Uterus (tissue), 3 donors: ENCODE measurements at regions not wholly inside any gene's neighbourhood (a gene's known extent, or its start where the extent isn't known, plus 50 kb on each side); places are given as distances from the start of the nearest gene placed in this dataset.
A peak's percentile ranks its signal among the peaks of the same experiment; 100 is the strongest.

Experiments used
- DNase-seq, 2 donors: peaks; one replicate each; pipeline ENCODE4 v3.0.0-alpha.2; 2019 to 2020
- H3K27ac ChIP-seq, 2 donors: fragments of 200-600 bp; sonication (generic); 1 replicate in 1 of 2; 2 replicates in 1 of 2; pipeline ENCODE4 v1.5.1; 2016 to 2018
- H3K27me3 ChIP-seq, 2 donors: fragments of 200-600 bp; sonication (generic); one replicate each; pipeline ENCODE4 v1.5.1; 2018 to 2019; ENCODE audit warnings: control low read depth in 1 of 2
- H3K36me3 ChIP-seq, 2 donors: fragments of 200-600 bp; sonication (generic); one replicate each; pipeline ENCODE4 v1.5.1; 2019; ENCODE audit warnings: control low read depth in 1 of 2
- H3K4me1 ChIP-seq, 2 donors: fragments of 200-600 bp; sonication (generic); one replicate each; pipeline ENCODE4 v1.5.1; 2018 to 2019; ENCODE audit warnings: control low read depth in 1 of 2
- H3K4me3 ChIP-seq, 2 donors: fragments of 200-600 bp; sonication (generic); 1 replicate in 1 of 2; 2 replicates in 1 of 2; pipeline ENCODE4 v1.5.1; 2018 to 2019; ENCODE audit warnings: mild to moderate bottlenecking in 1 of 2
- H3K9me3 ChIP-seq, 2 donors: fragments of 200-600 bp; sonication (generic); one replicate each; pipeline ENCODE4 v1.5.1; 2019; ENCODE audit warnings: control low read depth in 1 of 2
- POLR2A ChIP-seq, 2 donors: fragments of 450-650 bp; IDR thresholded peaks; one replicate each; pipeline ENCODE4 v1.6.1; 2016; ENCODE audit warnings: antibody characterized with exemption in 2 of 2, mild to moderate bottlenecking in 1 of 2, moderate library complexity in 1 of 2
- intact Hi-C: fragments of 100-400 bp; cut with DNase I; formaldehyde crosslinking; loops from one replicate; pipeline ENCODE4 v1.15.1; 2023; ENCODE audit warnings: low total_unique reads
- TF ChIP-seq, protein P1 (sequence below), 4 experiments: fragments of 200-600 bp in 2 of 4; fragments of 450-650 bp in 2 of 4; sonication (generic) in 2 of 4; IDR thresholded peaks; one replicate each; pipeline ENCODE4 v1.5.1; 2016 to 2019; ENCODE audit warnings: antibody characterized with exemption in 4 of 4, mild to moderate bottlenecking in 2 of 4, moderate library complexity in 1 of 4
- donor health status: DM: yes; HTN: yes; CAD: no.

DNA sequence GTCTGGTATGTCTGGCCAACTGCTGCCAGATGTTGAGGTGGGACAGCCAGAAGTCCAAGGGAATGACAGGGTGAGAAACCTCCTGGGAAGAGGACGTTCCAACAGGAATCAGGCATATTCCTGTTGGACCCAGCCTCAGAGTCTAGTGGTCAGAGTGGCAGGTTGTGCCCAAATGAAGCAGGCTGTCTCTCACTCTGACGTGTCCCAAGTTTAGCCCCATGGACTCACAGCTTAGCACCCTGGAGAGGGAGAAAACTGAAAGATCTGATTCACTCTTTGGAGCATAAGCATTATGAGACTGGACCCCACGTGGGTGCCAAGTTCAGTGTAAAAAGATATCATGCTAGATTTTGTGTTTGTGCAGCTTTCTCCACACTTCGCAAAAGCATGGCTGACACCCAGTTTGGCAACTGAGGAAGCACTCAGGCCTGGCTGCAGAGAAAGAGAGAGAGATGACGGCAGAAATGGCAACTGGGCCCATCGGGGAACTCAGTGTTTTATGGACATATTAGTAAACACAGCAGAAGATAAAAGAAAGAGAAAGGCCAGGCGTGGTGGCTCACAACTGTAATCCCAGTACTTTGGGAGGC is 88.2 kb upstream of the LMCD1 start:
- Histone ChIP-seq H3K36me3 (no peaks in the 10 kb centered on the region), H3K9me3 (no peaks in the 10 kb centered on the region), H3K27me3 (no peaks in the 10 kb centered on the region), H3K4me1 (no peaks in the 10 kb centered on the region), H3K27ac (no peak overlapping the region), H3K4me3 (no peak overlapping the region)
- intact Hi-C loops = no loop called here
- TF ChIP-seq, protein P1, sequence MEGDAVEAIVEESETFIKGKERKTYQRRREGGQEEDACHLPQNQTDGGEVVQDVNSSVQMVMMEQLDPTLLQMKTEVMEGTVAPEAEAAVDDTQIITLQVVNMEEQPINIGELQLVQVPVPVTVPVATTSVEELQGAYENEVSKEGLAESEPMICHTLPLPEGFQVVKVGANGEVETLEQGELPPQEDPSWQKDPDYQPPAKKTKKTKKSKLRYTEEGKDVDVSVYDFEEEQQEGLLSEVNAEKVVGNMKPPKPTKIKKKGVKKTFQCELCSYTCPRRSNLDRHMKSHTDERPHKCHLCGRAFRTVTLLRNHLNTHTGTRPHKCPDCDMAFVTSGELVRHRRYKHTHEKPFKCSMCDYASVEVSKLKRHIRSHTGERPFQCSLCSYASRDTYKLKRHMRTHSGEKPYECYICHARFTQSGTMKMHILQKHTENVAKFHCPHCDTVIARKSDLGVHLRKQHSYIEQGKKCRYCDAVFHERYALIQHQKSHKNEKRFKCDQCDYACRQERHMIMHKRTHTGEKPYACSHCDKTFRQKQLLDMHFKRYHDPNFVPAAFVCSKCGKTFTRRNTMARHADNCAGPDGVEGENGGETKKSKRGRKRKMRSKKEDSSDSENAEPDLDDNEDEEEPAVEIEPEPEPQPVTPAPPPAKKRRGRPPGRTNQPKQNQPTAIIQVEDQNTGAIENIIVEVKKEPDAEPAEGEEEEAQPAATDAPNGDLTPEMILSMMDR (IDR thresholded peaks at IDR 0.05) = no peak
- no peak for TF ChIP-seq POLR2A (IDR thresholded peaks at IDR 0.05)
- DNase-seq = no peak

DNA sequence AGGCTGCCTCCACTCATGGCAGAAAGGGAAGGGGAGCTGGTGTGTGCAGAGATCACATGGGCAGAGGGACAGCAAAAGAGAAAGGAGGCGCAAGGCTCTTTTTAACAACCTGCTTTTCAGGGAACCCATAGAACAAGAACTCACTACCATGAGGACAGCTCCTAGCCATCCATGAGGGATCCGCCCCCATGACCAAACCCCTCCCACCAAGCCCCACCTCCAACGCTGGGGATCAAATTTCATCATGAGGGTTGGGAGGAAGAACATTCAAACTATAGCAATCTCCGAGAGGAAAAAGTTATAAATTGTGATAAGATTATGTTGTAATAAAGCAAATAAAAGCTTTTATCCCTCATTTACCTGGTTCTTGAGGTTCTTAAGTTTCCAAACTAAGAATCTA is 84.7 kb upstream of the LMCD1 start:
- intact Hi-C loops = no loop called here

DNA sequence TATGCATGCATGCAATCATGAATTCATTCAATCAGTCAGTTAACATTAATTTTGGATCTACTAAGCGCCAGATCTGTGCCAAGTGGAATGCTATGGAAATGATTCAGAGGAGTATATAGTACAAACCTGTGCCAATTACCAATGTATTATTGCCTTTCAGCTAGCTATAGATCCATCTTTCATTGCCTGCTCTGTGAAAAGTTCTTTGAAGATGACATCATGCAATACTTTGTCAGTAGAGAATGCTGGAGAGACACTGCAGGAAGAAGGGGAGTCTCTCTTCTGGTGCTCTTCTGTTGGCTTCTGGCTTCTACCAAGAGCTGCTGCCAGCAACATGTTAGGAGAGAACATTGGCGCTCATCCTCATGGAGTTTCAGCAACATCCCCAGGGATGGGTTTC is 81.0 kb upstream of the LMCD1 start:
- Histone ChIP-seq H3K27ac (no peak overlapping the region), H3K36me3 (no peaks in the 10 kb centered on the region), H3K4me1 (no peaks in the 10 kb centered on the region), H3K27me3 (no peaks in the 10 kb centered on the region), H3K9me3 (no peaks in the 10 kb centered on the region), H3K4me3 (no peak overlapping the region)
- intact Hi-C loops = no loop called here
- no peak for TF ChIP-seq POLR2A (IDR thresholded peaks at IDR 0.05)
- TF ChIP-seq, protein P1 (IDR thresholded peaks at IDR 0.05) = no peak
- no peak for DNase-seq

More for the DNA sequence above, 84.7 kb upstream of the LMCD1 start:
- H3K27ac ChIP-seq = no peak overlapping the region
- H3K36me3 ChIP-seq = no peaks in the 10 kb centered on the region
- TF ChIP-seq, protein P1 (IDR thresholded peaks at IDR 0.05) = no peak
- DNase-seq = peak in 1 of 2 donors; percentile 28
- no peak overlapping the region for H3K4me3 ChIP-seq
- H3K9me3 ChIP-seq = no peaks in the 10 kb centered on the region
- H3K4me1 ChIP-seq = no peaks in the 10 kb centered on the region
- H3K27me3 ChIP-seq = no peaks in the 10 kb centered on the region

DNA sequence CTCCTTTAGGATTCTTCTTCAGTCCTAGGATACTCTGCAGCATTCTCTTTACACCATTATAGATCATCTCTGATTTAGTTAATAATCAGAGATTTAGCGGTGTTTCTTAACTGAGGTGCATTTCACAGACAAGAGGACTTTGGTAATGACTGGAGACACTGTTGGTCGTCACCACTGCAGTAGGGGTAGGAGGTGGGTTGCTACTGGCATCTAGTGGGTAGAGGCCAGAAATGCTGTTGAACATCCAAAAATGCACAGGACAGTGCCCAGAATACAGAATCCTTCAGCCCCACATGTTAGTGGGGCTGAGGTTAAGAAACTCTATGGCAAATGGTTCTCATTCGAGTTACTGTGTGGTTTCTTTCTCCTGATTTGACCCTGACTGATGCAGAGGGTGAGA is 80.4 kb upstream of the LMCD1 start:
- H3K4me1 ChIP-seq = no peaks in the 10 kb centered on the region
- intact Hi-C loops = no loop called here
- no peak overlapping the region for H3K4me3 ChIP-seq
- no peak overlapping the region for H3K27ac ChIP-seq
- DNase-seq = no peak
- H3K9me3 ChIP-seq = no peaks in the 10 kb centered on the region
- no peak for TF ChIP-seq POLR2A (IDR thresholded peaks at IDR 0.05)
- TF ChIP-seq, protein P1 (IDR thresholded peaks at IDR 0.05) = no peak
- no peaks in the 10 kb centered on the region for H3K27me3 ChIP-seq
- no peaks in the 10 kb centered on the region for H3K36me3 ChIP-seq

DNA sequence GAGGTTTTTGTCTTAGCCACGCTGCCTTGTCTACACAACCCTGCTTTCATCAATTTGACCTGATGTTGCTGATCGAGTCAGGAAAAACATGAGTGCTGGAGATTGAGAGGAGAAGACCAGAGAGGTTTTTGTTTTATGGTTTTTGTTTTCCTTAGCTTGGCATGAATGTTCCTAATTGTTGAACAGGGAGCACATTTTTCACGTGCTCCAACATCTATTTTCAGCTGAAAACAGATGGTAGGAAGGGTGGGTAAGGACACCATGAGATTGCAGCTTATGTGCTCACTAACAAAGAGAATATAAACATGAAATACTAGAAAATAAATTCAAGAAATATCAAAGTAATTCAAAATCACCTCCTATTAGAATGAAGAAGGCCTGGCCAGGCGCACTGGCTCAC is 79.9 kb upstream of the LMCD1 start:
- no peaks in the 10 kb centered on the region for H3K36me3 ChIP-seq
- TF ChIP-seq, protein P1 (IDR thresholded peaks at IDR 0.05) = no peak
- no peak for TF ChIP-seq POLR2A (IDR thresholded peaks at IDR 0.05)
- DNase-seq = no peak
- no peaks in the 10 kb centered on the region for H3K9me3 ChIP-seq
- no peaks in the 10 kb centered on the region for H3K27me3 ChIP-seq
- H3K4me1 ChIP-seq = no peaks in the 10 kb centered on the region
- no peak overlapping the region for H3K4me3 ChIP-seq
- intact Hi-C loops = no loop called here
- H3K27ac ChIP-seq = no peak overlapping the region
